ENCODE measurements at regions not wholly inside any gene's neighbourhood (a gene's known extent, or its start where the extent isn't known, plus 50 kb on each side); places are given as distances from the start of the nearest gene placed in this dataset.

GRCh38 chrX:83160096-83160495, 348.0 kb upstream of the POU3F4 start:
- no peaks in the 10 kb centered on the region for H3K4me1 ChIP-seq (replicated peaks in 1 of 2; ENCODE audit: control insufficient read depth in 2 of 2, insufficient read depth in 2 of 2, low read length in 2 of 2)
- H3K9me3 ChIP-seq (replicated peaks; ENCODE audit: control insufficient read depth, insufficient read depth, low read depth, low read length): no peaks in the 10 kb centered on the region
- H3K4me3 ChIP-seq: no peak overlapping the region
- FAIRE-seq (no peak), DNase-seq (ENCODE audit: extremely low read depth in 1 of 4, low spot score in 3 of 4) (no peak), ATAC-seq (no peak)
- H3K9me1 ChIP-seq (ENCODE audit: control insufficient read depth, insufficient read depth, low read length): no peaks in the 10 kb centered on the region
- H3K9ac ChIP-seq (ENCODE audit: insufficient read depth in 1 of 2, low read depth in 2 of 2, low read length in 2 of 2): no peak overlapping the region
- no peaks in the 10 kb centered on the region for H3K79me2 ChIP-seq (ENCODE audit: control insufficient read depth, insufficient read depth, low read length)
- BruUV-seq (replicated peaks): no TSS peak
- no peak overlapping the region for H2AFZ ChIP-seq (ENCODE audit: low read depth, low read length)
- intact Hi-C loops (cut with micrococcal nuclease) (no loop called here), in situ Hi-C loops (cut with MboI) (no loop called here)
- no peaks in the 10 kb centered on the region for H3K36me3 ChIP-seq (ENCODE audit: control insufficient read depth, insufficient read depth, low read length)
- 0% methylated on average over 4 of the region's 4 CpGs for WGBS (ENCODE audit: insufficient coverage, low coverage, missing lambda C conversion rate)
- ChIA-PET CTCF (ENCODE audit: low intra/inter-chr PET ratio) (no interaction called here), POLR2A (no interaction called here)
- TF ChIP-seq TCF7 (IDR thresholded peaks at IDR 0.05; ENCODE audit: borderline replicate concordance) (no peak), SAFB (IDR thresholded peaks at IDR 0.05; ENCODE audit: borderline replicate concordance, low read depth, low read length) (no peak), SIN3B (IDR thresholded peaks at IDR 0.05; ENCODE audit: low read depth) (no peak), NFYB (IDR thresholded peaks at IDR 0.05; ENCODE audit: extremely low read depth, insufficient read length) (no peak), ZNF445 (CRISPR knock-in tag; IDR thresholded peaks at IDR 0.05; ENCODE audit: low read depth) (no peak), RBFOX2 (IDR thresholded peaks at IDR 0.05; ENCODE audit: low read depth, low read length) (no peak), MIER1 (IDR thresholded peaks at IDR 0.05; ENCODE audit: low read depth) (no peak), ZNF699 (CRISPR knock-in tag; IDR thresholded peaks at IDR 0.05; ENCODE audit: insufficient replicate concordance) (no peak), USF1 (CRISPR knock-in tag; IDR thresholded peaks at IDR 0.05) (no peak), ZNF133 (CRISPR knock-in tag; IDR thresholded peaks at IDR 0.05) (no peak), BCOR (IDR thresholded peaks at IDR 0.05) (no peak), SIRT6 (IDR thresholded peaks at IDR 0.05; ENCODE audit: low read depth, low read length) (no peak), NFE2L1 (tag; IDR thresholded peaks at IDR 0.05; ENCODE audit: borderline replicate concordance, low read depth) (no peak)
- TF ChIP-seq, protein P1, sequence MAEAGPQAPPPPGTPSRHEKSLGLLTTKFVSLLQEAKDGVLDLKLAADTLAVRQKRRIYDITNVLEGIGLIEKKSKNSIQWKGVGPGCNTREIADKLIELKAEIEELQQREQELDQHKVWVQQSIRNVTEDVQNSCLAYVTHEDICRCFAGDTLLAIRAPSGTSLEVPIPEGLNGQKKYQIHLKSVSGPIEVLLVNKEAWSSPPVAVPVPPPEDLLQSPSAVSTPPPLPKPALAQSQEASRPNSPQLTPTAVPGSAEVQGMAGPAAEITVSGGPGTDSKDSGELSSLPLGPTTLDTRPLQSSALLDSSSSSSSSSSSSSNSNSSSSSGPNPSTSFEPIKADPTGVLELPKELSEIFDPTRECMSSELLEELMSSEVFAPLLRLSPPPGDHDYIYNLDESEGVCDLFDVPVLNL (CRISPR knock-in tag; IDR thresholded peaks at IDR 0.05; ENCODE audit: low read depth): no peak
- TF ChIP-seq, protein P2, sequence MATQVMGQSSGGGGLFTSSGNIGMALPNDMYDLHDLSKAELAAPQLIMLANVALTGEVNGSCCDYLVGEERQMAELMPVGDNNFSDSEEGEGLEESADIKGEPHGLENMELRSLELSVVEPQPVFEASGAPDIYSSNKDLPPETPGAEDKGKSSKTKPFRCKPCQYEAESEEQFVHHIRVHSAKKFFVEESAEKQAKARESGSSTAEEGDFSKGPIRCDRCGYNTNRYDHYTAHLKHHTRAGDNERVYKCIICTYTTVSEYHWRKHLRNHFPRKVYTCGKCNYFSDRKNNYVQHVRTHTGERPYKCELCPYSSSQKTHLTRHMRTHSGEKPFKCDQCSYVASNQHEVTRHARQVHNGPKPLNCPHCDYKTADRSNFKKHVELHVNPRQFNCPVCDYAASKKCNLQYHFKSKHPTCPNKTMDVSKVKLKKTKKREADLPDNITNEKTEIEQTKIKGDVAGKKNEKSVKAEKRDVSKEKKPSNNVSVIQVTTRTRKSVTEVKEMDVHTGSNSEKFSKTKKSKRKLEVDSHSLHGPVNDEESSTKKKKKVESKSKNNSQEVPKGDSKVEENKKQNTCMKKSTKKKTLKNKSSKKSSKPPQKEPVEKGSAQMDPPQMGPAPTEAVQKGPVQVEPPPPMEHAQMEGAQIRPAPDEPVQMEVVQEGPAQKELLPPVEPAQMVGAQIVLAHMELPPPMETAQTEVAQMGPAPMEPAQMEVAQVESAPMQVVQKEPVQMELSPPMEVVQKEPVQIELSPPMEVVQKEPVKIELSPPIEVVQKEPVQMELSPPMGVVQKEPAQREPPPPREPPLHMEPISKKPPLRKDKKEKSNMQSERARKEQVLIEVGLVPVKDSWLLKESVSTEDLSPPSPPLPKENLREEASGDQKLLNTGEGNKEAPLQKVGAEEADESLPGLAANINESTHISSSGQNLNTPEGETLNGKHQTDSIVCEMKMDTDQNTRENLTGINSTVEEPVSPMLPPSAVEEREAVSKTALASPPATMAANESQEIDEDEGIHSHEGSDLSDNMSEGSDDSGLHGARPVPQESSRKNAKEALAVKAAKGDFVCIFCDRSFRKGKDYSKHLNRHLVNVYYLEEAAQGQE (IDR thresholded peaks at IDR 0.05; ENCODE audit: borderline replicate concordance): no peak
- TF ChIP-seq, protein P2 (CRISPR knock-in tag; IDR thresholded peaks at IDR 0.05; ENCODE audit: low read depth): no peak
- H3K4me2 ChIP-seq (ENCODE audit: insufficient read depth, low read length): no peak overlapping the region
- H3K27me3 ChIP-seq (ENCODE audit: control insufficient read depth in 2 of 2, insufficient read depth in 2 of 2, low read length in 2 of 2): no peaks in the 10 kb centered on the region
- no peaks in the 10 kb centered on the region for H4K20me1 ChIP-seq (replicated peaks; ENCODE audit: control insufficient read depth, insufficient read depth, low read length)
- H3K27ac ChIP-seq (ENCODE audit: extremely low read depth, low read depth, low read length): no peak overlapping the region

All from K562 (cell line).